Mammary epithelial cell (primary cell): ENCODE measurements at regions not wholly inside any gene's neighbourhood (a gene's known extent, or its start where the extent isn't known, plus 50 kb on each side); places are given as distances from the start of the nearest gene placed in this dataset.

Experiments
- EZH2 ChIP-seq: IDR thresholded peaks from 2 replicates; pipeline ENCODE4 v1.6.1; 2012; ENCODE audit warnings: low read length, inconsistent platforms, borderline replicate concordance
- TF ChIP-seq, protein P1 (sequence below), 2 donors: IDR thresholded peaks in 1 of 2; conservative IDR thresholded peaks in 1 of 2; 2 replicates each; pipeline ENCODE4 v1.5.1; 2011 to 2012; ENCODE audit warnings: inconsistent platforms in 2 of 2, low read length in 2 of 2, mild to moderate bottlenecking in 2 of 2, control low read depth in 1 of 2, low read depth in 1 of 2; ENCODE audit not compliant: insufficient read depth in 1 of 2; ENCODE audit errors: extremely low read depth in 1 of 2

DNA sequence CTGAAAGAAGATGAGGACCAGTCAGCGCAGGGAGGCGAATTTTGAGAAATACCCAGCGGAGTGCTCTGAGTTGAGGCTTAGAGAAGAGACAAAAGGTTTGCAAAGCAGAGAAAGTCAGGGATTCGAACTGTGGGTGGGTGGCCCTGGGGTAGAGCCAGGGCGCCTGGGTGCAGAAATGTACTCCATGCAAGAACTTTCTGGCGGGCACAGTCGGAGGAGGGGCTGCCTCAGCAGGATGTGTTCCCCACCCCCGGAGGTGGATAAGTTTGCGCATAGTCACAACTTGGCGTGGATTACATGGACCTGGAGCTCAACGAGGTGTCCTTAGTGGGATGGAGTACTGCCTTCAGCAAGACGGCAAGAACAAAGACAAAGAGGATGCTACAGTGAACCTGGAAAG, 117.3 kb upstream of the ALDH1A3 start:
- TF ChIP-seq, protein P1, sequence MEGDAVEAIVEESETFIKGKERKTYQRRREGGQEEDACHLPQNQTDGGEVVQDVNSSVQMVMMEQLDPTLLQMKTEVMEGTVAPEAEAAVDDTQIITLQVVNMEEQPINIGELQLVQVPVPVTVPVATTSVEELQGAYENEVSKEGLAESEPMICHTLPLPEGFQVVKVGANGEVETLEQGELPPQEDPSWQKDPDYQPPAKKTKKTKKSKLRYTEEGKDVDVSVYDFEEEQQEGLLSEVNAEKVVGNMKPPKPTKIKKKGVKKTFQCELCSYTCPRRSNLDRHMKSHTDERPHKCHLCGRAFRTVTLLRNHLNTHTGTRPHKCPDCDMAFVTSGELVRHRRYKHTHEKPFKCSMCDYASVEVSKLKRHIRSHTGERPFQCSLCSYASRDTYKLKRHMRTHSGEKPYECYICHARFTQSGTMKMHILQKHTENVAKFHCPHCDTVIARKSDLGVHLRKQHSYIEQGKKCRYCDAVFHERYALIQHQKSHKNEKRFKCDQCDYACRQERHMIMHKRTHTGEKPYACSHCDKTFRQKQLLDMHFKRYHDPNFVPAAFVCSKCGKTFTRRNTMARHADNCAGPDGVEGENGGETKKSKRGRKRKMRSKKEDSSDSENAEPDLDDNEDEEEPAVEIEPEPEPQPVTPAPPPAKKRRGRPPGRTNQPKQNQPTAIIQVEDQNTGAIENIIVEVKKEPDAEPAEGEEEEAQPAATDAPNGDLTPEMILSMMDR (conservative IDR thresholded peaks at IDR 0.05 in 1 of 2, IDR thresholded peaks at IDR 0.05 in 1 of 2; ENCODE audit: extremely low read depth in 1 of 2, insufficient read depth in 1 of 2, low read depth in 1 of 2, low read length in 2 of 2): no peak
- no peak for TF ChIP-seq EZH2
